ENCODE measurements at regions not wholly inside any gene's neighbourhood (a gene's known extent, or its start where the extent isn't known, plus 50 kb on each side); places are given as distances from the start of the nearest gene placed in this dataset.

DNA sequence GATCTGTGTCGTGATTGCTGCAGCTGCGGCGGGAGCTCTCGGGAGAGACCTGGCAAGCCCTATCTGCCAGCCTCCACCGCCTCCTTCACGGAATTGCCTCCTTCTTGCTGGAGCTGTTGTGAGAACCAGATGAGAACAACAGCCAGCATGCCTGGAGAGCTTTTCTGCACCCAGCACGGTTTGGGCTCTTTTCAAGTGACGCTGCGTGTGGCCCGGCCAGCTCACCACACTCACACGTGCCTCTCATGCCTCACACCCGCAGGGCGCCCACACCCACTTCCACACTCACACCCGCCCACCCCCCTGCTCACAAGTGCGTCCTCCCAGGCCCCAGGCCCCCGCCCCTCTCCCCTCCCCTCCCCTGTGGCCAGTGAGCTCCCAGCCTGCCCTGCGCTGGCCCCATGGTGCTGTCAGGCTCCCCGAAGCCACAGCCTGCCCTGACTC, 135.7 kb upstream of the RUNX3 start:
- TF ChIP-seq, protein P1, sequence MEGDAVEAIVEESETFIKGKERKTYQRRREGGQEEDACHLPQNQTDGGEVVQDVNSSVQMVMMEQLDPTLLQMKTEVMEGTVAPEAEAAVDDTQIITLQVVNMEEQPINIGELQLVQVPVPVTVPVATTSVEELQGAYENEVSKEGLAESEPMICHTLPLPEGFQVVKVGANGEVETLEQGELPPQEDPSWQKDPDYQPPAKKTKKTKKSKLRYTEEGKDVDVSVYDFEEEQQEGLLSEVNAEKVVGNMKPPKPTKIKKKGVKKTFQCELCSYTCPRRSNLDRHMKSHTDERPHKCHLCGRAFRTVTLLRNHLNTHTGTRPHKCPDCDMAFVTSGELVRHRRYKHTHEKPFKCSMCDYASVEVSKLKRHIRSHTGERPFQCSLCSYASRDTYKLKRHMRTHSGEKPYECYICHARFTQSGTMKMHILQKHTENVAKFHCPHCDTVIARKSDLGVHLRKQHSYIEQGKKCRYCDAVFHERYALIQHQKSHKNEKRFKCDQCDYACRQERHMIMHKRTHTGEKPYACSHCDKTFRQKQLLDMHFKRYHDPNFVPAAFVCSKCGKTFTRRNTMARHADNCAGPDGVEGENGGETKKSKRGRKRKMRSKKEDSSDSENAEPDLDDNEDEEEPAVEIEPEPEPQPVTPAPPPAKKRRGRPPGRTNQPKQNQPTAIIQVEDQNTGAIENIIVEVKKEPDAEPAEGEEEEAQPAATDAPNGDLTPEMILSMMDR (conservative IDR thresholded peaks at IDR 0.05 in 1 of 2, IDR thresholded peaks at IDR 0.05 in 1 of 2; ENCODE audit: low read depth in 1 of 2, low read length in 2 of 2): no peak
- TF ChIP-seq EZH2 (IDR thresholded peaks at IDR 0.05; ENCODE audit: low read length, missing control alignments): no peak
